Thyroid gland (tissue), 4 donors: ENCODE measurements at regions not wholly inside any gene's neighbourhood (a gene's known extent, or its start where the extent isn't known, plus 50 kb on each side); places are given as distances from the start of the nearest gene placed in this dataset.
"Not testable (repeated sequence)": the region's sequence is repeated elsewhere in the genome, so short reads cannot be mapped to it uniquely, and the experiment has no call there.

Experiments used
- DNase-seq, 2 donors: peaks; one replicate each; pipeline ENCODE4 v3.0.0-alpha.2; 2019
- H3K27ac ChIP-seq, 3 donors: fragments of 200-600 bp; sonication (generic); 1 replicate in 2 of 3; 2 replicates in 1 of 3; pipeline ENCODE4 v1.5.1; 2016 to 2019; ENCODE audit warnings: mild to moderate bottlenecking in 1 of 3, moderate library complexity in 1 of 3
- H3K27me3 ChIP-seq: fragments of 200-600 bp; sonication (generic); one replicate; pipeline ENCODE4 v1.5.1; 2019
- H3K36me3 ChIP-seq, 2 donors: fragments of 200-600 bp; sonication (generic); one replicate each; pipeline ENCODE4 v1.5.1; 2016 to 2019
- H3K4me1 ChIP-seq, 2 donors: fragments of 200-600 bp; sonication (generic); one replicate each; pipeline ENCODE4 v1.5.1; 2017 to 2019
- H3K4me3 ChIP-seq, 3 donors: fragments of 200-600 bp; sonication (generic); replicated peaks in 1 of 3; 1 replicate in 2 of 3; 2 replicates in 1 of 3; pipeline ENCODE4 v1.5.1; 2016; ENCODE audit warnings: mild to moderate bottlenecking in 1 of 3
- H3K9me3 ChIP-seq: fragments of 200-600 bp; sonication (generic); one replicate; pipeline ENCODE4 v1.5.1; 2017
- CTCF ChIP-seq, 6 experiments: fragments of 200-600 bp in 3 of 6; fragments of 450-650 bp in 3 of 6; sonication (generic) in 3 of 6; IDR thresholded peaks; one replicate each; pipeline ENCODE4 v1.5.1; 2016 to 2019; ENCODE audit warnings: antibody characterized with exemption in 6 of 6, mild to moderate bottlenecking in 2 of 6, inconsistent platforms in 1 of 6, moderate library complexity in 1 of 6
- POLR2A ChIP-seq, 2 donors: fragments of 450-650 bp; IDR thresholded peaks; one replicate each; pipeline ENCODE4 v1.6.1; 2017; ENCODE audit warnings: antibody characterized with exemption in 2 of 2, mild to moderate bottlenecking in 2 of 2, moderate library complexity in 1 of 2
- WGBS, 2 donors: methylation state at CpG; one replicate each; pipeline ENCODE4 v1.1.5; 2017; 5-methylcytosine and 5-hydroxymethylcytosine counted together
- intact Hi-C: fragments of 100-400 bp; cut with DNase I; formaldehyde crosslinking; loops from one replicate; pipeline ENCODE4 v1.15.1; 2023

DNA sequence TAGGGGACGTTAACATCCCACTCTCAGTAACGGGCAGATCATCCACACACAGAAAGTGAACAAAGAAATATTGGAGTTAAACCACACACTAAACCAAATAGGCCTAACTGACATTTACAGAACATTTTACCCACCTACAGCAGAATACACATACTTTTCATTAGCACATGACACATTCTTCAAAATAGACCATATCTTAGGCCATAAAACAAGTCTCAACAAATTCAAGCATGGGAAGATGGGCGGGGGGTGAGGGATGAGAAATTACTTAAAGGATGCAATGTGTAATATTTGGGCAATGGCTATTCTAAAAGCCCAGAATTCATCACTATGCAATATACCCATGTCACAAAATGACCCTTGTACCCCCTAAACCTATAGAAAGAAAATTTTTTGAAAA, 226.2 kb downstream of the ATPSCKMT start:
- Histone ChIP-seq H3K4me1 (no peaks in the 10 kb centered on the region), H3K27me3 (no peaks in the 10 kb centered on the region), H3K4me3 (no peak overlapping the region), H3K27ac (no peak overlapping the region), H3K9me3 (no peaks in the 10 kb centered on the region), H3K36me3 (no peaks in the 10 kb centered on the region)
- no peak for DNase-seq
- WGBS, 2 donors = 93 to 95% methylated on average over 3 of the region's 3 CpGs
- TF ChIP-seq CTCF (IDR thresholded peaks at IDR 0.05) (no peak), POLR2A (IDR thresholded peaks at IDR 0.05) (no peak)
- intact Hi-C loops = no loop called here

DNA sequence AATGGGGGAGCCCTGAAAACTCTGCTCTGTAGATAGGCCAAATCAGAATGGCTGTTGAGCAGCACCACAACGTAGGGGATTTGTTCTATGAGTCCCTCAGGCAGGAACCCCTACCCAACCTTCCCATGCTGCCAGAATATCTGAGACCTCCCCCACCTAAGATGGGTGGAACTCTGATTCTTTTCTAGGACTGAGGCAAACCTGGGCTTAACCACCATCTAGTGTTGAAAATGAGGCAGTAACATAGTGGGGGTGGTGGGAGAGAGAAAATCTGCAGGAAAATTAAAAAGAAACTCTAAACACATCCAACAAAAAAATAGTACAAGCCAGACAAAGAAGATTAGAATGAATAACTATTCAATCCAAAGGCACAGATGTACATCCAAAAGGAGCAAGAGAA, 228.4 kb downstream of the ATPSCKMT start:
- Histone ChIP-seq H3K27ac (no peak overlapping the region), H3K9me3 (no peaks in the 10 kb centered on the region), H3K27me3 (no peaks in the 10 kb centered on the region), H3K36me3 (no peaks in the 10 kb centered on the region), H3K4me1 (no peaks in the 10 kb centered on the region), H3K4me3 (no peak overlapping the region)
- DNase-seq = no peak
- intact Hi-C loops = no loop called here
- no peak for TF ChIP-seq CTCF (IDR thresholded peaks at IDR 0.05)
- TF ChIP-seq POLR2A (IDR thresholded peaks at IDR 0.05) = no peak
- 50 to 56% methylated on average over 1 of the region's 1 CpG for WGBS, 2 donors

- TF ChIP-seq POLR2A (IDR thresholded peaks at IDR 0.05) = no peak
- H3K27ac ChIP-seq = no peak overlapping the region
- no peaks in the 10 kb centered on the region for H3K27me3 ChIP-seq
- no peaks in the 10 kb centered on the region for H3K9me3 ChIP-seq
- intact Hi-C loops = no loop called here
- DNase-seq = no peak
- H3K4me1 ChIP-seq = no peaks in the 10 kb centered on the region
- no peak overlapping the region for H3K4me3 ChIP-seq
- WGBS, 2 donors = 37 to 38% methylated on average over 2 of the region's 2 CpGs
- no peaks in the 10 kb centered on the region for H3K36me3 ChIP-seq
Observed at GRCh38 chr5:10019236-10019635, 230.5 kb downstream of the ATPSCKMT start.

DNA sequence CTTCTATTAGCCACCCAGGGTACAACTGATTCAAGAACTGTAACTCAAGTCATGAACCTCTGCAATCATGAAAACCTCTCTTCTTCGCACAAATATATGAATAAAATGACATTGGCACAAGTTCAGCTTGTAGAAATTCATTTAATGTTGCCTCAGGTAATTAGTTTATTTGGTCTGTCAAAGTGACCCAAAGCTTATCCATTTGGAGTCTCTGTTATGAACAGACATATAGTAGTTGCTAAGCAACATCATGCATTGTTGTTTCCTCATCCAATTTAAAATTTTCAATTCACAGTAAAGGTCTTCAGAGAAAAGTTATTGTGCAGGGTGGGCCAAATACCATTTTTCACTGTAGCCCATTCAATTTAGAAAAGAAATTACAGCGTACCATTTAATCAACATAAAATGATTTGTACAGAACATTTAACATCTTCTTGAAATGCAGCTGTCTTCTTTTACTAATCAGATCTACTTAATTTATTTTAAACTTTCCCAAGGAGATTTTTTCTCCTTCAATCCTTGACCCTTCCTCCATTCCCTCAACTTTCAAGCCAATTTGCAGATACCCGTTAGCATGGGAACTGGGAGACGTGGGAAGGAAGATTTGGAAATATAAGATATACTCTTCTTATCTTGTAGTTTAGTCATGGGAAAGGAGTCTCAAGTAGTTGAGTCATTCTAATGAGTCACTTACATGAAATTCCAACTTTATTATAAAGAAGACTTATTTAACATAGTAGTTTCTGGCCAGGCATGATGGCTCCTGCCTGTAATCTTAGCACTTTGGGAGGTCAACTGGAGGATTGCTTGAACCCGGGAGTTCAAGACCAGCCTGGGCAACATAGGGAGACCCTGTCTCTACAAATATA, 231.3 kb downstream of the ATPSCKMT start:
- Histone ChIP-seq H3K9me3 (no peaks in the 10 kb centered on the region), H3K27ac (no peak overlapping the region), H3K4me3 (no peak overlapping the region), H3K4me1 (no peaks in the 10 kb centered on the region), H3K27me3 (no peaks in the 10 kb centered on the region), H3K36me3 (no peaks in the 10 kb centered on the region)
- TF ChIP-seq CTCF (IDR thresholded peaks at IDR 0.05) (no peak), POLR2A (IDR thresholded peaks at IDR 0.05) (no peak)
- 76 to 82% methylated on average over 5 of the region's 5 CpGs for WGBS, 2 donors
- intact Hi-C loops = no loop called here
- no peak for DNase-seq

GRCh38 chr5:10017786-10018185, 231.9 kb downstream of the ATPSCKMT start:
- Histone ChIP-seq H3K9me3 (no peaks in the 10 kb centered on the region), H3K4me1 (no peaks in the 10 kb centered on the region), H3K27ac (no peak overlapping the region), H3K4me3 (no peak overlapping the region), H3K36me3 (no peaks in the 10 kb centered on the region), H3K27me3 (no peaks in the 10 kb centered on the region)
- DNase-seq = no peak
- TF ChIP-seq POLR2A (IDR thresholded peaks at IDR 0.05) (no peak), CTCF (IDR thresholded peaks at IDR 0.05) (no peak)
- 68 to 69% methylated on average over 4 of the region's 4 CpGs for WGBS, 2 donors
- intact Hi-C loops = no loop called here

GRCh38 chr5:10016559-10016958, 233.1 kb downstream of the ATPSCKMT start:
- H3K4me3 ChIP-seq, H3K27ac ChIP-seq, H3K9me3 ChIP-seq, intact Hi-C loops, H3K4me1 ChIP-seq, H3K36me3 ChIP-seq, DNase-seq, H3K27me3 ChIP-seq: not testable (repeated sequence)
- 77 to 80% methylated on average over 7 to 8 of the region's 8 CpGs for WGBS, 2 donors

GRCh38 chr5:10015681-10016080, 234.0 kb downstream of the ATPSCKMT start:
- H3K4me3 ChIP-seq, intact Hi-C loops, H3K27me3 ChIP-seq, H3K9me3 ChIP-seq, H3K36me3 ChIP-seq, DNase-seq, H3K27ac ChIP-seq, H3K4me1 ChIP-seq: not testable (repeated sequence)
- 93 to 95% methylated on average over 3 of the region's 3 CpGs for WGBS, 2 donors
